ENCODE measurements at regions not wholly inside any gene's neighbourhood (a gene's known extent, or its start where the extent isn't known, plus 50 kb on each side); places are given as distances from the start of the nearest gene placed in this dataset.

- ATAC-seq, result no peak
- TF ChIP-seq POLR2AphosphoS5 (IDR thresholded peaks at IDR 0.05), result no peak
- TF ChIP-seq CTCF (IDR thresholded peaks at IDR 0.05), result no peak
- TF ChIP-seq EP300 (IDR thresholded peaks at IDR 0.05), result no peak
- no peak for TF ChIP-seq POLR2A (IDR thresholded peaks at IDR 0.05)
- no peaks in the 10 kb centered on the region for H3K4me1 ChIP-seq
Measured at GRCh38 chr2:167616997-167617396, 630.4 kb downstream of the STK39 start.

GRCh38 chr2:167613471-167613870 is 633.9 kb downstream of the STK39 start:
- Histone ChIP-seq H3K4me1 (no peaks in the 10 kb centered on the region), H3K9me3 (no peaks in the 10 kb centered on the region), H3K27ac (no peak overlapping the region), H3K4me3 (no peak overlapping the region), H3K36me3 (no peaks in the 10 kb centered on the region), H3K27me3 (no peaks in the 10 kb centered on the region)
- WGBS, 2 donors (ENCODE audit: low coverage in 1 of 2), result 53 to 83% methylated on average over 1 of the region's 1 CpG
- ATAC-seq, result no peak
- TF ChIP-seq POLR2A (IDR thresholded peaks at IDR 0.05) (no peak), EP300 (IDR thresholded peaks at IDR 0.05) (no peak), POLR2AphosphoS5 (IDR thresholded peaks at IDR 0.05) (no peak), CTCF (IDR thresholded peaks at IDR 0.05) (no peak)

More at GRCh38 chr2:167616997-167617396, 630.4 kb downstream of the STK39 start:
- Histone ChIP-seq H3K27me3 (no peaks in the 10 kb centered on the region), H3K27ac (no peak overlapping the region), H3K4me3 (no peak overlapping the region), H3K36me3 (no peaks in the 10 kb centered on the region), H3K9me3 (no peaks in the 10 kb centered on the region)

- Histone ChIP-seq H3K9me3 (no peaks in the 10 kb centered on the region), H3K4me3 (no peak overlapping the region), H3K27ac (no peak overlapping the region)
Measured at GRCh38 chr2:167608487-167608886, 638.9 kb downstream of the STK39 start.

GRCh38 chr2:167607731-167608130 is 639.7 kb downstream of the STK39 start:
- no peak for TF ChIP-seq POLR2A (IDR thresholded peaks at IDR 0.05)

More at GRCh38 chr2:167608487-167608886, 638.9 kb downstream of the STK39 start:
- ATAC-seq, result no peak
- no peak for TF ChIP-seq EP300 (IDR thresholded peaks at IDR 0.05)
- TF ChIP-seq CTCF (IDR thresholded peaks at IDR 0.05), result no peak
- no peak for TF ChIP-seq POLR2AphosphoS5 (IDR thresholded peaks at IDR 0.05)
- no peak for TF ChIP-seq POLR2A (IDR thresholded peaks at IDR 0.05)
- Histone ChIP-seq H3K27me3 (no peaks in the 10 kb centered on the region), H3K36me3 (no peaks in the 10 kb centered on the region), H3K4me1 (no peaks in the 10 kb centered on the region)

GRCh38 chr2:167607211-167607610 is 640.2 kb downstream of the STK39 start:
- ATAC-seq, result no peak
- 84 to 85% methylated on average over 8 of the region's 8 CpGs for WGBS, 2 donors (ENCODE audit: low coverage in 1 of 2)
- no peaks in the 10 kb centered on the region for H3K9me3 ChIP-seq
- no peak for TF ChIP-seq POLR2A (IDR thresholded peaks at IDR 0.05)
- no peak for TF ChIP-seq EP300 (IDR thresholded peaks at IDR 0.05)
- no peak for TF ChIP-seq CTCF (IDR thresholded peaks at IDR 0.05)
- TF ChIP-seq POLR2AphosphoS5 (IDR thresholded peaks at IDR 0.05), result no peak
- H3K27ac ChIP-seq, result no peak overlapping the region
- no peaks in the 10 kb centered on the region for H3K36me3 ChIP-seq
- H3K4me3 ChIP-seq, result no peak overlapping the region
- H3K27me3 ChIP-seq, result no peaks in the 10 kb centered on the region
- H3K4me1 ChIP-seq, result no peaks in the 10 kb centered on the region

More at GRCh38 chr2:167607731-167608130, 639.7 kb downstream of the STK39 start:
- no peak overlapping the region for H3K4me3 ChIP-seq
- no peaks in the 10 kb centered on the region for H3K27me3 ChIP-seq
- H3K36me3 ChIP-seq, result no peaks in the 10 kb centered on the region
- 67 to 73% methylated on average over 3 of the region's 3 CpGs for WGBS, 2 donors (ENCODE audit: low coverage in 1 of 2)
- ATAC-seq, result no peak
- H3K4me1 ChIP-seq, result no peaks in the 10 kb centered on the region
- H3K9me3 ChIP-seq, result no peaks in the 10 kb centered on the region
- H3K27ac ChIP-seq, result no peak overlapping the region
